HFFc6 (cell line): ENCODE measurements at regions not wholly inside any gene's neighbourhood (a gene's known extent, or its start where the extent isn't known, plus 50 kb on each side); places are given as distances from the start of the nearest gene placed in this dataset.

Experiments
- DNase-seq: peaks from one replicate; pipeline ENCODE4 v3.0.0-alpha.2; 2018
- H3K27ac Mint-ChIP-seq: 2 replicates; pipeline ENCODE4 v1.8.0; 2020; ENCODE audit warnings: mild to moderate bottlenecking, mixed read lengths
- H3K27me3 Mint-ChIP-seq: 2 replicates; pipeline ENCODE4 v1.8.0; 2021; ENCODE audit warnings: mild to moderate bottlenecking, moderate library complexity, mixed read lengths; ENCODE audit not compliant: insufficient read depth
- H3K36me3 Mint-ChIP-seq: 2 replicates; pipeline ENCODE4 v1.8.0; 2021; ENCODE audit warnings: low read depth, mixed read lengths
- H3K4me1 Mint-ChIP-seq: 2 replicates; pipeline ENCODE4 v1.8.0; 2020; ENCODE audit warnings: low read depth, mixed read lengths
- H3K4me3 Mint-ChIP-seq: 2 replicates; pipeline ENCODE4 v1.8.0; 2020; ENCODE audit warnings: mild to moderate bottlenecking, moderate library complexity, mixed read lengths
- H3K9me3 Mint-ChIP-seq: 2 replicates; pipeline ENCODE4 v1.8.0; 2020; ENCODE audit warnings: mild to moderate bottlenecking, mixed read lengths
- CTCF ChIP-seq: fragments of 200-600 bp; sonication (generic); IDR thresholded peaks from 2 replicates; pipeline ENCODE4 v1.5.0; 2021; ENCODE audit warnings: antibody characterized with exemption, mild to moderate bottlenecking

DNA sequence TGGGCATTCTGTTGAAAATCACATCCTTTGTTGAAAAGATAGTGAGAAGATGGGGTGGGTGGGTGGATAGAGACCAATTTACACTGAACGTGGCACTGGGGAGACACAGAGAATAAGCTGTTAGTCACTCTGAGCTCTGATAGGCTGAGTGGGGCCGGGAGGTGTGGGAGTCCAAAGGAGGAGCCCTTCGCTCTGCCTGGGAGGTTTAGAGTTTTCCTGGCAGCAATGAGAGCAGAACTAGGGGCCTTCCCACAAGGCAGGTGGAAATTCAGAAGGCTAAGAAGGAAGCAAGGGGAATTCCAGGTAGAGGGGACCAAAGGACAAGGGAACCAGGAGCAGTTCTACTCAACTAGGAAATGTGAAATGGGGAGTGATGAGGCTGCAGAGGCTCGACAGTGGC, 272.7 kb downstream of the RPLP1 start:
- peaks cover 41% of the 10 kb centered on the region for H3K27me3 Mint-ChIP-seq
- no peak for TF ChIP-seq CTCF
- no peak overlapping the region for H3K27ac Mint-ChIP-seq
- no peaks in the 10 kb centered on the region for H3K36me3 Mint-ChIP-seq
- peaks cover 13% of the 10 kb centered on the region for H3K4me1 Mint-ChIP-seq
- H3K9me3 Mint-ChIP-seq, result no peaks in the 10 kb centered on the region
- DNase-seq, result no peak
- H3K4me3 Mint-ChIP-seq, result no peak overlapping the region

DNA sequence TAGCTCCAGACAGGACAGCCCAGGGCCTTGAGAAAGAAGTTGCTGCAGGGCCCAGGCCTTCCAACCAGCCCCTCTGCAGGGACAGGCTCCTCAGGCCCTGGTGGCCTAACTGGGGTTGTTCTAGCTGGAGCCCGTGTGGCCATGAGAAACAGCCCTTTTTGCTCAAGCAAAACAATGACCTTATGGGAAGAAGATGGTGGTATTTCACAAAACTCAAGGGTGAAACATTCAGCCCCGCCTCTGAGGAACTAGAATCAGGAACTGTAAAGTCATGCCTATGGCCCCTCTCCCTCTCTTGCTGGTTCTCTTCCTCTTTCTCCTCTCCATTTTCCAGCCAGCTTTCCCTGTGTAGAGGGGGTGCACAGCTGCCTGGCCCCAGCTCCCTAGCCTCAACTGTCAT, 273.3 kb downstream of the RPLP1 start:
- Mint-ChIP-seq H3K4me3 (no peak overlapping the region), H3K36me3 (no peaks in the 10 kb centered on the region), H3K4me1 (peaks cover 8% of the 10 kb centered on the region), H3K9me3 (no peaks in the 10 kb centered on the region), H3K27ac (no peak overlapping the region), H3K27me3 (peaks cover 45% of the 10 kb centered on the region)
- no peak for DNase-seq
- no peak for TF ChIP-seq CTCF

- no peak overlapping the region for H3K27ac Mint-ChIP-seq
- no peak for TF ChIP-seq CTCF
- H3K9me3 Mint-ChIP-seq, result no peaks in the 10 kb centered on the region
- H3K4me3 Mint-ChIP-seq, result no peak overlapping the region
- H3K27me3 Mint-ChIP-seq, result peaks cover 49% of the 10 kb centered on the region
- no peak for DNase-seq
- H3K36me3 Mint-ChIP-seq, result no peaks in the 10 kb centered on the region
- no peaks in the 10 kb centered on the region; the same call in 1 of the 2 replicates for H3K4me1 Mint-ChIP-seq
Observed at GRCh38 chr15:69727121-69727924, 274.7 kb downstream of the RPLP1 start.

GRCh38 chr15:69729167-69729748, 276.6 kb downstream of the RPLP1 start:
- H3K9me3 Mint-ChIP-seq, result no peaks in the 10 kb centered on the region
- TF ChIP-seq CTCF, result peak; percentile 97
- peaks cover 40% of the 10 kb centered on the region for H3K27me3 Mint-ChIP-seq
- no peaks in the 10 kb centered on the region for H3K36me3 Mint-ChIP-seq
- DNase-seq, result no peak
- no peaks in the 10 kb centered on the region for H3K4me1 Mint-ChIP-seq
- H3K4me3 Mint-ChIP-seq, result no peak overlapping the region
- H3K27ac Mint-ChIP-seq, result no peak overlapping the region

DNA sequence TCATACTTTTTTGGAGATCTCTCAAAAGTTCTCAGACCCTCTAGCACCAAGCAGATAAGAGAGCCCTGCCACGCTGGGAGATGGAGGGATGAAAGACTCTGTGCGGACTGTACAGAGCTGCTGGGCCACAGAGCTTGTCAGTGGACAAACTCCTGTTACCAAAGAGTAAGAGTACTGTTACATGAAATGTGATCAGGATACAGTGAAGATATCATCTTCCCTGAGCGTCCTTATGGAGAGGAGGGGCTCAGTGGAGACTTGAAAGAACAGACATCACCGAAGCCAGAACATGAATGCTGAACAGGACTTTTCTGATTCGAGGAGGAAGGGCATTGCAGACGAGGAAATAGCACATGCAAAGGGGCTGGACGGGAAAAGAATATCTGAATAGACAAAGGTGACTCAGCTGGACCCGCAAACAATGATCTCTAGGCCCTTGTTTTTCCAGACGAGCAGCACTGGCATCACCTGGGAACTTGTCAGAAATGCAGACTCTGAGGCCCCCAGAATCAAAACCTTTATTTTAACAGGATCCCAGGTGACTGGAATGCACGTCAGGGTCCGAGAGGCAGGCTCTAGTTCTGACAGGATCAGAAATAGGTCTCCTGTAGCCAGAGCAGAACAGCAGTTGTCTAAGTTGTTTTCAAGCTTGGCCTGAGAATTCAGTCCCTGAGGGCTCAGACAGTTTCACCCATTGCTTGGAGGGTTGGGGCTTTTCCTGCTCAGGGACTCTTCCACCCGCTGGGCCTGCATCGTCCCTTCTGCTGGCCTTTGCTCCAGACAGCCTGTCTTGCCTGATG, 277.9 kb downstream of the RPLP1 start:
- Mint-ChIP-seq H3K4me1 (no peaks in the 10 kb centered on the region), H3K4me3 (no peak overlapping the region), H3K9me3 (no peaks in the 10 kb centered on the region), H3K36me3 (no peaks in the 10 kb centered on the region), H3K27ac (no peak overlapping the region), H3K27me3 (peaks cover 46% of the 10 kb centered on the region)
- TF ChIP-seq CTCF, result no peak
- DNase-seq, result no peak
